ENCODE measurements at regions not wholly inside any gene's neighbourhood (a gene's known extent, or its start where the extent isn't known, plus 50 kb on each side); places are given as distances from the start of the nearest gene placed in this dataset.

GRCh38 chr18:10072671-10073175 lies 158.9 kb downstream of the VAPA start:
- no peak for TF ChIP-seq CTCF (IDR thresholded peaks at IDR 0.05)
- no peak for TF ChIP-seq POLR2AphosphoS5 (IDR thresholded peaks at IDR 0.05)
- no peak for TF ChIP-seq POLR2A (IDR thresholded peaks at IDR 0.05)

Data from prostate gland (tissue), 2 donors.